SK-N-SH treated with all-trans-retinoic acid at 6 μM for 48 hours (cell line): ENCODE measurements at regions not wholly inside any gene's neighbourhood (a gene's known extent, or its start where the extent isn't known, plus 50 kb on each side); places are given as distances from the start of the nearest gene placed in this dataset.

ENCODE experiments used
- ATAC-seq: fragments of 200-7000 bp; cut with Tn5 transposase; 3 replicates; pipeline ENCODE4 v1.9.1; 2020; ENCODE audit warnings: mild to moderate bottlenecking, moderate library complexity
- ARNTL ChIP-seq: fragments of 450-650 bp; formaldehyde crosslinking; IDR thresholded peaks from 2 replicates; pipeline ENCODE4 v1.5.0; 2020; ENCODE audit warnings: low read depth, mild to moderate bottlenecking, moderate library complexity, borderline replicate concordance
- BACH2 ChIP-seq: fragments of 250-450 bp; sonication (Bioruptor Pico); IDR thresholded peaks from 2 replicates; pipeline ENCODE4 v1.9.0; 2021; ENCODE audit warnings: mild to moderate bottlenecking, borderline replicate concordance
- CSDC2 ChIP-seq: fragments of 250-450 bp; sonication (Bioruptor Pico); IDR thresholded peaks from 2 replicates; pipeline ENCODE4 v1.5.0; 2020; ENCODE audit warnings: mild to moderate bottlenecking, moderate library complexity
- ESRRG ChIP-seq: fragments of 250-450 bp; sonication (Bioruptor Pico); IDR thresholded peaks from 2 replicates; pipeline ENCODE4 v1.6.1; 2021; ENCODE audit warnings: mild to moderate bottlenecking
- GLIS3 ChIP-seq: fragments of 250-450 bp; sonication (Bioruptor Pico); IDR thresholded peaks from 2 replicates; pipeline ENCODE4 v1.5.0; 2020; ENCODE audit warnings: mild to moderate bottlenecking, moderate library complexity
- ISL1 ChIP-seq: fragments of 250-450 bp; sonication (Bioruptor Pico); IDR thresholded peaks from 2 replicates; pipeline ENCODE4 v2.1.2; 2022; ENCODE audit warnings: mild to moderate bottlenecking, moderate library complexity
- OSR1 ChIP-seq: fragments of 250-450 bp; sonication (Bioruptor Pico); IDR thresholded peaks from 2 replicates; pipeline ENCODE4 v1.8.0; 2022; ENCODE audit warnings: moderate library complexity, mild to moderate bottlenecking, inconsistent platforms
- PPARA ChIP-seq: fragments of 250-450 bp; sonication (Bioruptor Pico); IDR thresholded peaks from 2 replicates; pipeline ENCODE4 v1.5.0; 2020; ENCODE audit warnings: mild to moderate bottlenecking, borderline replicate concordance
- SNAI2 ChIP-seq: fragments of 250-450 bp; sonication (Bioruptor Pico); IDR thresholded peaks from 2 replicates; pipeline ENCODE4 v1.5.0; 2020; ENCODE audit warnings: mild to moderate bottlenecking, moderate library complexity
- TCF4 ChIP-seq: fragments of 250-450 bp; sonication (Bioruptor Pico); IDR thresholded peaks from 2 replicates; pipeline ENCODE4 v1.8.0; 2021; ENCODE audit warnings: mild to moderate bottlenecking, moderate library complexity, borderline replicate concordance
- TOX ChIP-seq: fragments of 250-450 bp; sonication (Bioruptor Pico); IDR thresholded peaks from 2 replicates; pipeline ENCODE4 v1.8.0; 2021; ENCODE audit warnings: mild to moderate bottlenecking, moderate library complexity, borderline replicate concordance
- ZC3H10 ChIP-seq: fragments of 250-450 bp; sonication (Bioruptor Pico); IDR thresholded peaks from 2 replicates; pipeline ENCODE4 v1.5.1; 2021; ENCODE audit warnings: mild to moderate bottlenecking, moderate library complexity
- ZFP3 ChIP-seq: fragments of 250-450 bp; sonication (Bioruptor Pico); IDR thresholded peaks from 2 replicates; pipeline ENCODE4 v1.5.0; 2020; ENCODE audit warnings: mild to moderate bottlenecking, moderate library complexity
- ZFP30 ChIP-seq: fragments of 450-650 bp; formaldehyde crosslinking; IDR thresholded peaks from 2 replicates; pipeline ENCODE4 v1.5.0; 2022; ENCODE audit warnings: mild to moderate bottlenecking, moderate library complexity
- ZNF565 ChIP-seq: fragments of 450-650 bp; formaldehyde crosslinking; conservative IDR thresholded peaks from 2 replicates; pipeline ENCODE4 v1.5.0; 2020; ENCODE audit warnings: low read depth, mild to moderate bottlenecking, moderate library complexity
- ZNF70 ChIP-seq: fragments of 450-650 bp; formaldehyde crosslinking; IDR thresholded peaks from 2 replicates; pipeline ENCODE4 v1.5.0; 2020; ENCODE audit warnings: mild to moderate bottlenecking, moderate library complexity
- ZNF8 ChIP-seq: fragments of 450-650 bp; formaldehyde crosslinking; IDR thresholded peaks from 2 replicates; pipeline ENCODE4 v1.5.0; 2020; ENCODE audit warnings: mild to moderate bottlenecking, moderate library complexity
- TF ChIP-seq, protein P1 (sequence below): fragments of 250-450 bp; sonication (Bioruptor Pico); IDR thresholded peaks from 2 replicates; pipeline ENCODE4 v1.8.0; 2021; ENCODE audit warnings: low read depth, mild to moderate bottlenecking, moderate library complexity, borderline replicate concordance
- TF ChIP-seq, protein P2 (sequence below): fragments of 250-450 bp; sonication (Bioruptor Pico); IDR thresholded peaks from 2 replicates; pipeline ENCODE4 v1.8.0; 2020; ENCODE audit warnings: mild to moderate bottlenecking, moderate library complexity, borderline replicate concordance
- TF ChIP-seq, protein P3 (sequence below): fragments of 250-450 bp; sonication (Bioruptor Pico); IDR thresholded peaks from 2 replicates; pipeline ENCODE4 v1.5.1; 2021; ENCODE audit warnings: mild to moderate bottlenecking, moderate library complexity
- TF ChIP-seq, protein P4 (sequence below): fragments of 250-450 bp; sonication (Bioruptor Pico); IDR thresholded peaks from 2 replicates; pipeline ENCODE4 v1.5.0; 2020; ENCODE audit warnings: mild to moderate bottlenecking, moderate library complexity

DNA sequence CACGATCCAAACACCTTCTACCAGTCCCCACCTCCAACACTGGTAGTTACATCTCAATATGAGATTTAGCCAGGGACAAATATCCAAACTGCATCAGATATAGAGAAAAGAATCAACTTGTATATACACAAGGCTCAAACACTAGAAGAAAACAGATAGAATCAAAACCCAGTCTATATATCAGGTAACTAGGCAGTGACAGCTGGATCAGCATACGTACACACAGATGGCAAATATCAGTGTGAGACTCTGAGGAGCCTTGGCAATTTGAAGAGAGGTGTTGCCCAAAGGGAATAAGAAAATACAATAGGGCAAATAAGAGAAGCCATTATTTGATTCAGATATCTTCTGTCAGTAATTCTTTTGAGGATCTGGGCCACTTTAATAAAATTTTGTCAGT, 951.3 kb upstream of the CHORDC1 start:
- TF ChIP-seq CSDC2 (no peak), ZNF70 (CRISPR knock-in tag) (no peak), ARNTL (CRISPR knock-in tag) (no peak), ZC3H10 (CRISPR knock-in tag) (no peak), PPARA (CRISPR knock-in tag) (no peak), TOX (CRISPR knock-in tag) (no peak), ZFP3 (CRISPR knock-in tag) (no peak), GLIS3 (no peak), SNAI2 (CRISPR knock-in tag) (no peak), BACH2 (no peak), ZNF565 (CRISPR knock-in tag) (no peak), ZFP30 (no peak)
- TF ChIP-seq, protein P1, sequence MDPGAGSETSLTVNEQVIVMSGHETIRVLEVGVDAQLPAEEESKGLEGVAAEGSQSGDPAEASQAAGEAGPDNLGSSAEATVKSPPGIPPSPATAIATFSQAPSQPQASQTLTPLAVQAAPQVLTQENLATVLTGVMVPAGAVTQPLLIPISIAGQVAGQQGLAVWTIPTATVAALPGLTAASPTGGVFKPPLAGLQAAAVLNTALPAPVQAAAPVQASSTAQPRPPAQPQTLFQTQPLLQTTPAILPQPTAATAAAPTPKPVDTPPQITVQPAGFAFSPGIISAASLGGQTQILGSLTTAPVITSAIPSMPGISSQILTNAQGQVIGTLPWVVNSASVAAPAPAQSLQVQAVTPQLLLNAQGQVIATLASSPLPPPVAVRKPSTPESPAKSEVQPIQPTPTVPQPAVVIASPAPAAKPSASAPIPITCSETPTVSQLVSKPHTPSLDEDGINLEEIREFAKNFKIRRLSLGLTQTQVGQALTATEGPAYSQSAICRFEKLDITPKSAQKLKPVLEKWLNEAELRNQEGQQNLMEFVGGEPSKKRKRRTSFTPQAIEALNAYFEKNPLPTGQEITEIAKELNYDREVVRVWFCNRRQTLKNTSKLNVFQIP (CRISPR knock-in tag) = no peak
- TF ChIP-seq, protein P2, sequence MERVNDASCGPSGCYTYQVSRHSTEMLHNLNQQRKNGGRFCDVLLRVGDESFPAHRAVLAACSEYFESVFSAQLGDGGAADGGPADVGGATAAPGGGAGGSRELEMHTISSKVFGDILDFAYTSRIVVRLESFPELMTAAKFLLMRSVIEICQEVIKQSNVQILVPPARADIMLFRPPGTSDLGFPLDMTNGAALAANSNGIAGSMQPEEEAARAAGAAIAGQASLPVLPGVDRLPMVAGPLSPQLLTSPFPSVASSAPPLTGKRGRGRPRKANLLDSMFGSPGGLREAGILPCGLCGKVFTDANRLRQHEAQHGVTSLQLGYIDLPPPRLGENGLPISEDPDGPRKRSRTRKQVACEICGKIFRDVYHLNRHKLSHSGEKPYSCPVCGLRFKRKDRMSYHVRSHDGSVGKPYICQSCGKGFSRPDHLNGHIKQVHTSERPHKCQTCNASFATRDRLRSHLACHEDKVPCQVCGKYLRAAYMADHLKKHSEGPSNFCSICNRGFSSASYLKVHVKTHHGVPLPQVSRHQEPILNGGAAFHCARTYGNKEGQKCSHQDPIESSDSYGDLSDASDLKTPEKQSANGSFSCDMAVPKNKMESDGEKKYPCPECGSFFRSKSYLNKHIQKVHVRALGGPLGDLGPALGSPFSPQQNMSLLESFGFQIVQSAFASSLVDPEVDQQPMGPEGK (CRISPR knock-in tag) = no peak
- TF ChIP-seq, protein P3, sequence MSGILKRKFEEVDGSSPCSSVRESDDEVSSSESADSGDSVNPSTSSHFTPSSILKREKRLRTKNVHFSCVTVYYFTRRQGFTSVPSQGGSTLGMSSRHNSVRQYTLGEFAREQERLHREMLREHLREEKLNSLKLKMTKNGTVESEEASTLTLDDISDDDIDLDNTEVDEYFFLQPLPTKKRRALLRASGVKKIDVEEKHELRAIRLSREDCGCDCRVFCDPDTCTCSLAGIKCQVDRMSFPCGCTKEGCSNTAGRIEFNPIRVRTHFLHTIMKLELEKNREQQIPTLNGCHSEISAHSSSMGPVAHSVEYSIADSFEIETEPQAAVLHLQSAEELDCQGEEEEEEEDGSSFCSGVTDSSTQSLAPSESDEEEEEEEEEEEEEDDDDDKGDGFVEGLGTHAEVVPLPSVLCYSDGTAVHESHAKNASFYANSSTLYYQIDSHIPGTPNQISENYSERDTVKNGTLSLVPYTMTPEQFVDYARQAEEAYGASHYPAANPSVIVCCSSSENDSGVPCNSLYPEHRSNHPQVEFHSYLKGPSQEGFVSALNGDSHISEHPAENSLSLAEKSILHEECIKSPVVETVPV = no peak
- no peak for ATAC-seq

DNA sequence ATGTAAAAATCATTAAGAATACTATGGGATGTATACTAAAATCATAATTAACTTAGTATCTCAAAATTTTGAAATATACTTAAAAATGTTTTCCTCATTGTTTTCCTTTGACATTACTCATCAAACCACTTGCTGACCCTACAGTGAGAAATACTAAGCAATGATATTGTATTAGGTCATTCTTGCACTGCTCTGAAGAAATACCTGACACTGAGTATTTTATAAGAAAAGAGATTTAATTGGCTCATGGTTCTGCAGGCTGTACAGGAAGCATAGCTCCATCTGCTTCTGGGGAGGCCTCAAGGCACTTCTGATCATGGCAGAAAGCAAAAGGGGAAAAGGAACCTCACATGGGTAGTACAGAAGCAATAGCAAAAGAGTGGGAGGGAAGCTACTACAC, 950.9 kb upstream of the CHORDC1 start:
- no peak for TF ChIP-seq ISL1
- TF ChIP-seq GLIS3 = no peak
- TF ChIP-seq PPARA (CRISPR knock-in tag) = no peak
- no peak for TF ChIP-seq SNAI2 (CRISPR knock-in tag)
- TF ChIP-seq, protein P4, sequence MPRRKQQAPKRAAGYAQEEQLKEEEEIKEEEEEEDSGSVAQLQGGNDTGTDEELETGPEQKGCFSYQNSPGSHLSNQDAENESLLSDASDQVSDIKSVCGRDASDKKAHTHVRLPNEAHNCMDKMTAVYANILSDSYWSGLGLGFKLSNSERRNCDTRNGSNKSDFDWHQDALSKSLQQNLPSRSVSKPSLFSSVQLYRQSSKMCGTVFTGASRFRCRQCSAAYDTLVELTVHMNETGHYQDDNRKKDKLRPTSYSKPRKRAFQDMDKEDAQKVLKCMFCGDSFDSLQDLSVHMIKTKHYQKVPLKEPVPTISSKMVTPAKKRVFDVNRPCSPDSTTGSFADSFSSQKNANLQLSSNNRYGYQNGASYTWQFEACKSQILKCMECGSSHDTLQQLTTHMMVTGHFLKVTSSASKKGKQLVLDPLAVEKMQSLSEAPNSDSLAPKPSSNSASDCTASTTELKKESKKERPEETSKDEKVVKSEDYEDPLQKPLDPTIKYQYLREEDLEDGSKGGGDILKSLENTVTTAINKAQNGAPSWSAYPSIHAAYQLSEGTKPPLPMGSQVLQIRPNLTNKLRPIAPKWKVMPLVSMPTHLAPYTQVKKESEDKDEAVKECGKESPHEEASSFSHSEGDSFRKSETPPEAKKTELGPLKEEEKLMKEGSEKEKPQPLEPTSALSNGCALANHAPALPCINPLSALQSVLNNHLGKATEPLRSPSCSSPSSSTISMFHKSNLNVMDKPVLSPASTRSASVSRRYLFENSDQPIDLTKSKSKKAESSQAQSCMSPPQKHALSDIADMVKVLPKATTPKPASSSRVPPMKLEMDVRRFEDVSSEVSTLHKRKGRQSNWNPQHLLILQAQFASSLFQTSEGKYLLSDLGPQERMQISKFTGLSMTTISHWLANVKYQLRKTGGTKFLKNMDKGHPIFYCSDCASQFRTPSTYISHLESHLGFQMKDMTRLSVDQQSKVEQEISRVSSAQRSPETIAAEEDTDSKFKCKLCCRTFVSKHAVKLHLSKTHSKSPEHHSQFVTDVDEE = no peak
- TF ChIP-seq ZFP30 = no peak
- TF ChIP-seq ZNF565 (CRISPR knock-in tag) = no peak
- TF ChIP-seq CSDC2 = no peak
- no peak for TF ChIP-seq ESRRG
- TF ChIP-seq TOX (CRISPR knock-in tag) = no peak
- no peak for TF ChIP-seq ZC3H10 (CRISPR knock-in tag)
- TF ChIP-seq ZNF8 (CRISPR knock-in tag) = no peak
- no peak for TF ChIP-seq OSR1 (CRISPR knock-in tag)
- no peak for TF ChIP-seq TCF4 (CRISPR knock-in tag)
- no peak for TF ChIP-seq ZFP3 (CRISPR knock-in tag)
- TF ChIP-seq, protein P3 = no peak
- TF ChIP-seq ARNTL (CRISPR knock-in tag) = no peak
- no peak for TF ChIP-seq BACH2
- TF ChIP-seq ZNF70 (CRISPR knock-in tag) = no peak
- TF ChIP-seq, protein P2 (CRISPR knock-in tag) = no peak
- ATAC-seq = no peak
